ENCODE measurements at regions not wholly inside any gene's neighbourhood (a gene's known extent, or its start where the extent isn't known, plus 50 kb on each side); places are given as distances from the start of the nearest gene placed in this dataset.
A peak's percentile ranks its signal among the peaks of the same experiment; 100 is the strongest.
"Not testable (repeated sequence)": the region's sequence is repeated elsewhere in the genome, so short reads cannot be mapped to it uniquely, and the experiment has no call there.

GRCh38 chr14:58731465-58732293 is 93.9 kb downstream of the DACT1 start:
- no peak for DNase-seq

- no peak for DNase-seq
Observed at GRCh38 chr14:58732387-58732786, 94.6 kb downstream of the DACT1 start.

- no peak for DNase-seq
Observed at GRCh38 chr14:58733451-58734208, 95.9 kb downstream of the DACT1 start.

GRCh38 chr14:58735596-58735995 is 97.8 kb downstream of the DACT1 start:
- DNase-seq = no peak

- no peak for DNase-seq
Observed at GRCh38 chr14:58736606-58737005, 98.8 kb downstream of the DACT1 start.

- peak; percentile 47 for DNase-seq
Observed at GRCh38 chr14:58737511-58737910, 99.7 kb downstream of the DACT1 start.

GRCh38 chr14:58738189-58738836 is 100.6 kb downstream of the DACT1 start:
- no peak for DNase-seq

GRCh38 chr14:58738876-58739275 is 101.1 kb downstream of the DACT1 start:
- no peak for DNase-seq

GRCh38 chr14:58739674-58740073 is 101.9 kb downstream of the DACT1 start:
- DNase-seq = no peak

GRCh38 chr14:58740379-58740935 is 102.7 kb downstream of the DACT1 start:
- no peak for DNase-seq

GRCh38 chr14:58744801-58745394 is 107.1 kb downstream of the DACT1 start:
- no peak for DNase-seq

- no peak for DNase-seq
Observed at GRCh38 chr14:58746261-58746660, 108.5 kb downstream of the DACT1 start.

GRCh38 chr14:58746701-58747100 is 108.9 kb downstream of the DACT1 start:
- no peak for DNase-seq

GRCh38 chr14:58747181-58747580 is 109.4 kb downstream of the DACT1 start:
- DNase-seq = no peak

GRCh38 chr14:58748251-58748650 is 110.5 kb downstream of the DACT1 start:
- DNase-seq = not testable (repeated sequence)

- peak; percentile 50 for DNase-seq
Observed at GRCh38 chr14:58749066-58749669, 111.4 kb downstream of the DACT1 start.

GRCh38 chr14:58750321-58751269 is 112.8 kb downstream of the DACT1 start:
- DNase-seq = no peak

- no peak for DNase-seq
Observed at GRCh38 chr14:58751788-58752187, 114.0 kb downstream of the DACT1 start.

GRCh38 chr14:58752289-58752688 is 114.5 kb downstream of the DACT1 start:
- no peak for DNase-seq

GRCh38 chr14:58752771-58753201 is 115.0 kb downstream of the DACT1 start:
- DNase-seq = peak; percentile 34

Data from DMS153 (cell line).